Effector memory CD4-positive, alpha-beta T cell (primary cell): ENCODE measurements at regions not wholly inside any gene's neighbourhood (a gene's known extent, or its start where the extent isn't known, plus 50 kb on each side); places are given as distances from the start of the nearest gene placed in this dataset.

Experiments used
- DNase-seq, 3 donors: peaks; one replicate each; pipeline ENCODE4 v3.0.0-alpha.2; 2020
- H3K27ac ChIP-seq: 2 replicates; pipeline ENCODE4 v1.7.0; 2013; ENCODE audit warnings: mild to moderate bottlenecking, low read length, moderate library complexity; ENCODE audit not compliant: insufficient read depth, poor library complexity, severe bottlenecking
- H3K27me3 ChIP-seq: replicated peaks from 2 replicates; pipeline ENCODE4 v1.7.0; 2013; ENCODE audit warnings: mild to moderate bottlenecking, low read length; ENCODE audit not compliant: insufficient read depth, control insufficient read depth, poor library complexity, severe bottlenecking
- H3K36me3 ChIP-seq: 2 replicates; pipeline ENCODE4 v1.7.0; 2013; ENCODE audit warnings: mild to moderate bottlenecking, low read length, moderate library complexity; ENCODE audit not compliant: control insufficient read depth, insufficient read depth
- H3K4me1 ChIP-seq: 2 replicates; pipeline ENCODE4 v1.7.0; 2013; ENCODE audit warnings: low read length, mild to moderate bottlenecking; ENCODE audit not compliant: control insufficient read depth, insufficient read depth, poor library complexity, severe bottlenecking
- H3K4me3 ChIP-seq: 2 replicates; pipeline ENCODE4 v1.7.0; 2013; ENCODE audit warnings: low read length, low read depth, mild to moderate bottlenecking; ENCODE audit not compliant: insufficient read depth, poor library complexity, severe bottlenecking
- H3K9me3 ChIP-seq: 2 replicates; pipeline ENCODE4 v1.7.0; 2013; ENCODE audit warnings: mild to moderate bottlenecking, low read length, moderate library complexity; ENCODE audit not compliant: control insufficient read depth

GRCh38 chr12:107254258-107254856 lies 161.0 kb upstream of the CRY1 start:
- DNase-seq = no peak
- no peaks in the 10 kb centered on the region for H3K36me3 ChIP-seq
- no peaks in the 10 kb centered on the region for H3K4me1 ChIP-seq
- H3K27me3 ChIP-seq = no peaks in the 10 kb centered on the region
- H3K4me3 ChIP-seq = no peak overlapping the region
- H3K27ac ChIP-seq = no peak overlapping the region
- no peaks in the 10 kb centered on the region for H3K9me3 ChIP-seq

GRCh38 chr12:107258780-107259179 lies 165.4 kb upstream of the CRY1 start:
- Histone ChIP-seq H3K27me3 (no peaks in the 10 kb centered on the region), H3K4me1 (no peaks in the 10 kb centered on the region), H3K36me3 (no peaks in the 10 kb centered on the region), H3K4me3 (no peak overlapping the region), H3K27ac (no peak overlapping the region), H3K9me3 (no peaks in the 10 kb centered on the region)
- DNase-seq = no peak

GRCh38 chr12:107263980-107264379 lies 170.6 kb upstream of the CRY1 start:
- no peak overlapping the region for H3K4me3 ChIP-seq
- H3K9me3 ChIP-seq = no peaks in the 10 kb centered on the region
- H3K27me3 ChIP-seq = no peaks in the 10 kb centered on the region
- H3K36me3 ChIP-seq = no peaks in the 10 kb centered on the region
- H3K27ac ChIP-seq = no peak overlapping the region
- no peaks in the 10 kb centered on the region for H3K4me1 ChIP-seq
- DNase-seq = no peak

GRCh38 chr12:107264667-107265066 lies 171.3 kb upstream of the CRY1 start:
- Histone ChIP-seq H3K4me3 (no peak overlapping the region), H3K9me3 (no peaks in the 10 kb centered on the region), H3K27ac (no peak overlapping the region), H3K4me1 (no peaks in the 10 kb centered on the region), H3K36me3 (no peaks in the 10 kb centered on the region), H3K27me3 (no peaks in the 10 kb centered on the region)
- no peak for DNase-seq

- Histone ChIP-seq H3K9me3 (no peaks in the 10 kb centered on the region), H3K36me3 (no peaks in the 10 kb centered on the region), H3K27ac (no peak overlapping the region), H3K4me3 (no peak overlapping the region), H3K27me3 (no peaks in the 10 kb centered on the region), H3K4me1 (no peaks in the 10 kb centered on the region)
- DNase-seq = no peak
Observed at GRCh38 chr12:107267604-107268003, 174.3 kb upstream of the CRY1 start.

GRCh38 chr12:107271523-107271922 lies 178.2 kb upstream of the CRY1 start:
- no peaks in the 10 kb centered on the region for H3K27me3 ChIP-seq
- H3K27ac ChIP-seq = no peak overlapping the region
- H3K9me3 ChIP-seq = no peaks in the 10 kb centered on the region
- H3K4me1 ChIP-seq = no peaks in the 10 kb centered on the region
- H3K36me3 ChIP-seq = no peaks in the 10 kb centered on the region
- no peak for DNase-seq
- H3K4me3 ChIP-seq = no peak overlapping the region

GRCh38 chr12:107275530-107275929 lies 182.2 kb upstream of the CRY1 start:
- H3K36me3 ChIP-seq = no peaks in the 10 kb centered on the region
- H3K9me3 ChIP-seq = no peaks in the 10 kb centered on the region
- H3K4me1 ChIP-seq = no peaks in the 10 kb centered on the region
- H3K4me3 ChIP-seq = no peak overlapping the region
- H3K27ac ChIP-seq = no peak overlapping the region
- H3K27me3 ChIP-seq = no peaks in the 10 kb centered on the region
- DNase-seq = no peak

GRCh38 chr12:107277855-107278254 lies 184.5 kb upstream of the CRY1 start:
- no peak for DNase-seq
- Histone ChIP-seq H3K27ac (no peak overlapping the region), H3K27me3 (no peaks in the 10 kb centered on the region), H3K4me1 (no peaks in the 10 kb centered on the region), H3K36me3 (no peaks in the 10 kb centered on the region), H3K9me3 (no peaks in the 10 kb centered on the region), H3K4me3 (no peak overlapping the region)

- Histone ChIP-seq H3K4me3 (no peak overlapping the region), H3K27me3 (no peaks in the 10 kb centered on the region), H3K27ac (no peak overlapping the region), H3K9me3 (no peaks in the 10 kb centered on the region), H3K36me3 (no peaks in the 10 kb centered on the region), H3K4me1 (peaks cover 5% of the 10 kb centered on the region)
- DNase-seq = no peak
Observed at GRCh38 chr12:107282628-107283027, 189.3 kb upstream of the CRY1 start.

GRCh38 chr12:107283652-107284051 lies 190.3 kb upstream of the CRY1 start:
- H3K4me1 ChIP-seq = peaks cover 8% of the 10 kb centered on the region
- DNase-seq = no peak
- no peaks in the 10 kb centered on the region for H3K36me3 ChIP-seq
- H3K27me3 ChIP-seq = no peaks in the 10 kb centered on the region
- H3K9me3 ChIP-seq = no peaks in the 10 kb centered on the region
- H3K4me3 ChIP-seq = no peak overlapping the region
- H3K27ac ChIP-seq = no peak overlapping the region
